ENCODE measurements at regions not wholly inside any gene's neighbourhood (a gene's known extent, or its start where the extent isn't known, plus 50 kb on each side); places are given as distances from the start of the nearest gene placed in this dataset.

- no peaks in the 10 kb centered on the region for H3K36me3 ChIP-seq (ENCODE audit: control insufficient read depth, insufficient read depth, low read length)
- H3K27me3 ChIP-seq (ENCODE audit: control insufficient read depth, insufficient read depth, low read length) = no peaks in the 10 kb centered on the region
- H3K4me3 ChIP-seq (ENCODE audit: low read depth, low read length) = no peak overlapping the region
- DNase-seq (ENCODE audit: low read depth) (no peak), FAIRE-seq (no peak)
- no peak for TF ChIP-seq CTCF (IDR thresholded peaks at IDR 0.05; ENCODE audit: insufficient read depth, low read length, severe bottlenecking)
Measured at GRCh38 chr1:91123773-91124172, 101.9 kb upstream of the ZNF644 start.

DNA sequence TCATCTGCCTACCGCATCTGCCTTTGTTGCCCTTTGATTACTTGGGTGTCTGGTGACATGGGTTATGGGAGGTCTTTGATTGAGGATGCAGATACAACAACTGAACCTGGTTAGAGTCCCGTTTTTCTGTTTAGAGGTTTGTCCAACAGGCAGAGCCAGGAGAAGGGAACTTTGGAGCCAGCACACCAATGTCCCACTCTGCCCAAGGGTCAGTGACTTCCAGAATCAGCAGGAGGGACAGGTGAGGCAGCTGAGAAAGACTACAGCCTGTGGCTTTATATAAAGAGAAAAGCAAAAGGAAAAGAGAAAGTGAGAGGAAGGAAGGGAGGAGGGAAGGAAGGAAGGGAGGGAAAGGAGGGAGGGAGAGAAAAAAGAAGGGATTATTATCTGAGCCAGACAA, 101.5 kb upstream of the ZNF644 start:
- DNase-seq (ENCODE audit: low read depth) (no peak), FAIRE-seq (no peak)
- Histone ChIP-seq H3K36me3 (ENCODE audit: control insufficient read depth, insufficient read depth, low read length) (no peaks in the 10 kb centered on the region), H3K27me3 (ENCODE audit: control insufficient read depth, insufficient read depth, low read length) (no peaks in the 10 kb centered on the region), H3K4me3 (ENCODE audit: low read depth, low read length) (no peak overlapping the region)
- TF ChIP-seq CTCF (IDR thresholded peaks at IDR 0.05; ENCODE audit: insufficient read depth, low read length, severe bottlenecking) = no peak

GRCh38 chr1:91122106-91122717, 100.4 kb upstream of the ZNF644 start:
- TF ChIP-seq CTCF (IDR thresholded peaks at IDR 0.05; ENCODE audit: insufficient read depth, low read length, severe bottlenecking) = no peak
- no peak for DNase-seq (ENCODE audit: low read depth)
- Histone ChIP-seq H3K36me3 (ENCODE audit: control insufficient read depth, insufficient read depth, low read length) (no peaks in the 10 kb centered on the region), H3K27me3 (ENCODE audit: control insufficient read depth, insufficient read depth, low read length) (no peaks in the 10 kb centered on the region), H3K4me3 (ENCODE audit: low read depth, low read length) (no peak overlapping the region)
- FAIRE-seq = no peak

DNA sequence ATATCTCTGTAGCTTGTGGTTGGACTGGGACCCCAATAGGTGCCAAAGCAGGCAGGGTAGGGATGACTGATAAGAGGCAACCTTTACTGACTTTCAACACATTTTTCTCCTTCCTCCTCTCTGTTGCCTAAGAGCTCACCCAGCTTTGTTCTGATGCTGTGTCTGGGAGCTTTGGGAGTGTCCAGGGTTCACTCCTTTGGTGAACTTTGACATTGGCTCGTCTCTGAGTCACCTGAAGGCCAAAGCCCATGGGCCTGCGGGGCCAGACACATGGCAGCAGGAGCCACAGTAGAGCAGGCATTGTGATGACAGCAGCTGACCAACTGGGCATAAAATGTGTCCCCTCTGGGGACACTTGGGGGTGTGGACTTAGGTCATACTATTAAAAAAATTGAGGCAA, 99.5 kb upstream of the ZNF644 start:
- no peak for FAIRE-seq
- H3K27me3 ChIP-seq (ENCODE audit: control insufficient read depth, insufficient read depth, low read length) = no peaks in the 10 kb centered on the region
- H3K36me3 ChIP-seq (ENCODE audit: control insufficient read depth, insufficient read depth, low read length) = no peaks in the 10 kb centered on the region
- H3K4me3 ChIP-seq (ENCODE audit: low read depth, low read length) = no peak overlapping the region
- no peak for TF ChIP-seq CTCF (IDR thresholded peaks at IDR 0.05; ENCODE audit: insufficient read depth, low read length, severe bottlenecking)
- DNase-seq (ENCODE audit: low read depth) = no peak

- H3K4me3 ChIP-seq (ENCODE audit: low read depth, low read length) = no peak overlapping the region
- no peaks in the 10 kb centered on the region for H3K36me3 ChIP-seq (ENCODE audit: control insufficient read depth, insufficient read depth, low read length)
- TF ChIP-seq CTCF (IDR thresholded peaks at IDR 0.05; ENCODE audit: insufficient read depth, low read length, severe bottlenecking) = no peak
- H3K27me3 ChIP-seq (ENCODE audit: control insufficient read depth, insufficient read depth, low read length) = no peaks in the 10 kb centered on the region
- no peak for FAIRE-seq
- no peak for DNase-seq (ENCODE audit: low read depth)
Measured at GRCh38 chr1:91120936-91121335, 99.1 kb upstream of the ZNF644 start.

- FAIRE-seq = no peak
- TF ChIP-seq CTCF (IDR thresholded peaks at IDR 0.05; ENCODE audit: insufficient read depth, low read length, severe bottlenecking) = no peak
- H3K4me3 ChIP-seq (ENCODE audit: low read depth, low read length) = no peak overlapping the region
Measured at GRCh38 chr1:91120421-91120820, 98.6 kb upstream of the ZNF644 start.

More at GRCh38 chr1:91120421-91120820, 98.6 kb upstream of the ZNF644 start:
- Histone ChIP-seq H3K36me3 (ENCODE audit: control insufficient read depth, insufficient read depth, low read length) (no peaks in the 10 kb centered on the region), H3K27me3 (ENCODE audit: control insufficient read depth, insufficient read depth, low read length) (no peaks in the 10 kb centered on the region)
- no peak for DNase-seq (ENCODE audit: low read depth)

Data from bronchial epithelial cell (primary cell).